ENCODE measurements at regions not wholly inside any gene's neighbourhood (a gene's known extent, or its start where the extent isn't known, plus 50 kb on each side); places are given as distances from the start of the nearest gene placed in this dataset.

GRCh38 chr1:34529935-34530859 lies 224.7 kb upstream of the GJB5 start:
- TF ChIP-seq CTCF (optimal IDR thresholded peaks at IDR 0.05 in 1 of 3, IDR thresholded peaks at IDR 0.05 in 1 of 3, conservative IDR thresholded peaks at IDR 0.05 in 1 of 3; ENCODE audit: extremely low read depth in 1 of 3, insufficient read depth in 2 of 3, low read length in 3 of 3) (no peak), EZH2 (IDR thresholded peaks at IDR 0.05; ENCODE audit: low read length) (no peak)
